Endothelial cell of umbilical vein (primary cell): ENCODE measurements at regions not wholly inside any gene's neighbourhood (a gene's known extent, or its start where the extent isn't known, plus 50 kb on each side); places are given as distances from the start of the nearest gene placed in this dataset.

Source experiments
- BruUV-seq: library from RNA; stranded (reverse); fragments of 400-500 nt; replicated peaks from 2 replicates; lab custom pipeline; 2021; lab: Mats Ljungman, UMichigan
- CTCF ChIA-PET: fragments of 300-600, 350-600 bp; sonication (Branson Sonifier 250); formaldehyde crosslinking; loops from one replicate; lab custom pipeline; 2021; ENCODE audit warnings: antibody characterized with exemption, inconsistent platforms; lab: Charles Lee
- POLR2A ChIA-PET: fragments of 300-600, 350-600 bp; sonication (Branson Sonifier 250); formaldehyde crosslinking; loops from one replicate; lab custom pipeline; 2021; ENCODE audit warnings: antibody characterized with exemption, inconsistent platforms; lab: Charles Lee
- DNase-seq: peaks from one replicate; pipeline ENCODE4 v3.0.0-alpha.2; 2011; ENCODE audit warnings: low read depth, low spot score
- FAIRE-seq: peaks from 2 replicates; lab custom pipeline; 2011; peaks lifted over from hg19 to GRCh38; lab: Jason Lieb, UNC
- H2AFZ ChIP-seq: 2 replicates; pipeline ENCODE4 v1.6.0; 2012; ENCODE audit warnings: low read depth, low read length, control low read depth, inconsistent platforms
- H3K27ac ChIP-seq: 2 replicates; pipeline ENCODE4 v1.5.1; 2011; ENCODE audit warnings: low read depth, mild to moderate bottlenecking, control low read depth, low read length, moderate library complexity; ENCODE audit not compliant: insufficient read depth
- H3K27me3 ChIP-seq, 2 experiments: 2 replicates each; pipeline versions ENCODE4 v1.6.0 to v1.6.1; 2011; ENCODE audit warnings: low read length in 2 of 2, mixed read lengths in 1 of 2; ENCODE audit not compliant: control insufficient read depth in 2 of 2, insufficient read depth in 2 of 2
- H3K36me3 ChIP-seq, 2 experiments: 2 replicates in 1 of 2; 3 replicates in 1 of 2; pipeline ENCODE4 v1.5.1; 2011; ENCODE audit warnings: low read length in 2 of 2, mild to moderate bottlenecking in 1 of 2, moderate library complexity in 1 of 2; ENCODE audit not compliant: control insufficient read depth in 2 of 2, insufficient read depth in 2 of 2; ENCODE audit errors: extremely low read depth in 1 of 2
- H3K4me1 ChIP-seq: 3 replicates; pipeline ENCODE4 v1.5.1; 2011; ENCODE audit warnings: mild to moderate bottlenecking, low read length; ENCODE audit not compliant: control insufficient read depth, insufficient read depth; ENCODE audit errors: extremely low read depth
- H3K4me2 ChIP-seq: 2 replicates; pipeline ENCODE4 v1.6.1; 2011; ENCODE audit warnings: low read length, control low read depth, mixed read lengths; ENCODE audit not compliant: insufficient read depth
- H3K4me3 ChIP-seq, 3 experiments: fragments of 200-600 bp in 1 of 3; sonication (generic), shearing (Covaris generic) in 1 of 3; replicated peaks in 1 of 3; 2 replicates each; pipeline ENCODE4 v1.5.1; 2011 to 2016; ENCODE audit warnings: control low read depth in 3 of 3, low read length in 3 of 3, mild to moderate bottlenecking in 2 of 3, inconsistent platforms in 1 of 3, low read depth in 1 of 3, moderate library complexity in 1 of 3; ENCODE audit not compliant: insufficient read depth in 1 of 3
- H3K79me2 ChIP-seq: 2 replicates; pipeline ENCODE4 v1.6.0; 2012; ENCODE audit warnings: low read length, inconsistent platforms; ENCODE audit not compliant: control insufficient read depth, insufficient read depth
- H3K9ac ChIP-seq: replicated peaks from 2 replicates; pipeline ENCODE3; 2011; ENCODE audit warnings: low read length, control low read depth; ENCODE audit not compliant: insufficient read depth; ENCODE audit errors: extremely low read depth
- H3K9me1 ChIP-seq: replicated peaks from 3 replicates; pipeline ENCODE4 v1.6.0; 2011; ENCODE audit warnings: mild to moderate bottlenecking, low read length; ENCODE audit not compliant: control insufficient read depth, insufficient read depth; ENCODE audit errors: extremely low read depth
- H3K9me3 ChIP-seq: replicated peaks from 2 replicates; pipeline ENCODE4 v1.5.1; 2012; ENCODE audit warnings: low read length, inconsistent platforms; ENCODE audit not compliant: control insufficient read depth, insufficient read depth
- H4K20me1 ChIP-seq: replicated peaks from 2 replicates; pipeline ENCODE3; 2011; ENCODE audit warnings: mild to moderate bottlenecking, low read length; ENCODE audit not compliant: control insufficient read depth, insufficient read depth; ENCODE audit errors: extremely low read depth
- CTCF ChIP-seq, 2 donors: IDR thresholded peaks; 1 replicate in 1 of 2; 2 replicates in 1 of 2; pipeline ENCODE4 v1.5.1; 2011; ENCODE audit warnings: low read length in 2 of 2, mild to moderate bottlenecking in 2 of 2, moderate library complexity in 2 of 2, control low read depth in 1 of 2, inconsistent platforms in 1 of 2, low read depth in 1 of 2; ENCODE audit not compliant: insufficient read depth in 1 of 2; ENCODE audit errors: extremely low read depth in 1 of 2
- EZH2 ChIP-seq: IDR thresholded peaks from 2 replicates; pipeline ENCODE4 v1.6.1; 2012; ENCODE audit warnings: borderline replicate concordance, low read depth, mild to moderate bottlenecking, moderate library complexity, low read length, inconsistent platforms; ENCODE audit not compliant: severe bottlenecking
- FOS ChIP-seq: IDR thresholded peaks from 2 replicates; pipeline ENCODE4 v1.6.1; 2011; ENCODE audit warnings: mild to moderate bottlenecking, low read length, moderate library complexity, borderline replicate concordance; ENCODE audit not compliant: insufficient read depth
- GATA2 ChIP-seq: IDR thresholded peaks from 2 replicates; pipeline ENCODE4 v1.7.0; 2011; ENCODE audit warnings: low read depth, mild to moderate bottlenecking, moderate library complexity, mixed read lengths, low read length; ENCODE audit not compliant: insufficient read length, insufficient read depth
- JUN ChIP-seq: IDR thresholded peaks from 2 replicates; pipeline ENCODE4 v1.6.1; 2011; ENCODE audit warnings: borderline replicate concordance, low read depth; ENCODE audit not compliant: insufficient read length, insufficient read depth
- MAX ChIP-seq: IDR thresholded peaks from 2 replicates; pipeline ENCODE4 v1.6.1; 2011; ENCODE audit not compliant: insufficient read depth, insufficient read length
- MYC ChIP-seq: IDR thresholded peaks from one replicate; pipeline ENCODE4 v1.6.1; 2011; ENCODE audit warnings: mild to moderate bottlenecking, low read depth, low read length
- POLR2A ChIP-seq: IDR thresholded peaks from 2 replicates; pipeline ENCODE4 v1.6.1; 2012; ENCODE audit warnings: low read depth, mild to moderate bottlenecking, control low read depth, low read length
- POLR2AphosphoS5 ChIP-seq: IDR thresholded peaks from 2 replicates; pipeline ENCODE4 v1.6.1; 2012; ENCODE audit warnings: low read depth, mild to moderate bottlenecking, control low read depth, low read length, moderate library complexity; ENCODE audit not compliant: insufficient read depth
- dilution Hi-C: fragments of 300-500 bp; cut with MboI; formaldehyde crosslinking; loops from one replicate; pipeline ENCODE4 v1.15.0; 2019; ENCODE audit warnings: low sequenced_read_pairs; ENCODE audit not compliant: extremely low pct_ligation_motif_present
- intact Hi-C: fragments of 100-400 bp; cut with micrococcal nuclease; formaldehyde crosslinking; loops from one replicate; pipeline ENCODE4 v1.10.0; 2022

GRCh38 chr18:43671431-43671830 is 394.1 kb upstream of the SYT4 start:
- no peaks in the 10 kb centered on the region for H3K27me3 ChIP-seq
- DNase-seq (no peak), FAIRE-seq (no peak)
- H3K36me3 ChIP-seq = no peaks in the 10 kb centered on the region
- H3K9me3 ChIP-seq = no peaks in the 10 kb centered on the region
- no peaks in the 10 kb centered on the region for H3K9me1 ChIP-seq
- no peak overlapping the region for H3K4me3 ChIP-seq
- H3K4me1 ChIP-seq = no peaks in the 10 kb centered on the region
- H2AFZ ChIP-seq = no peak overlapping the region
- no peak overlapping the region for H3K9ac ChIP-seq
- H4K20me1 ChIP-seq = no peaks in the 10 kb centered on the region
- BruUV-seq = no TSS peak
- ChIA-PET POLR2A (no interaction called here), CTCF (no interaction called here)
- TF ChIP-seq FOS = no peak
- no peak overlapping the region for H3K27ac ChIP-seq
- intact Hi-C loops (no loop called here), dilution Hi-C loops (no loop called here)
- no peak overlapping the region for H3K4me2 ChIP-seq
- H3K79me2 ChIP-seq = no peaks in the 10 kb centered on the region

GRCh38 chr18:43680096-43680495 is 402.8 kb upstream of the SYT4 start:
- Histone ChIP-seq H3K36me3 (no peaks in the 10 kb centered on the region), H3K9ac (no peak overlapping the region), H3K79me2 (no peaks in the 10 kb centered on the region), H3K4me3 (no peak overlapping the region), H2AFZ (no peak overlapping the region), H4K20me1 (no peaks in the 10 kb centered on the region), H3K4me2 (no peak overlapping the region), H3K4me1 (no peaks in the 10 kb centered on the region), H3K9me3 (no peaks in the 10 kb centered on the region), H3K27me3 (no peaks in the 10 kb centered on the region), H3K27ac (no peak overlapping the region), H3K9me1 (no peaks in the 10 kb centered on the region)
- POLR2A ChIA-PET = no interaction called here
- CTCF ChIA-PET = no interaction called here
- no peak for DNase-seq
- BruUV-seq = no TSS peak
- no peak for FAIRE-seq
- TF ChIP-seq EZH2 (no peak), GATA2 (no peak), CTCF (IDR thresholded peaks at IDR 0.05; ENCODE audit: extremely low read depth in 1 of 2, insufficient read depth in 1 of 2, low read depth in 1 of 2, low read length in 2 of 2) (no peak), MAX (no peak), POLR2AphosphoS5 (no peak), MYC (no peak), POLR2A (no peak), FOS (no peak), JUN (no peak)
- intact Hi-C loops (no loop called here), dilution Hi-C loops (no loop called here)
